WTC11 (cell line): ENCODE measurements at regions not wholly inside any gene's neighbourhood (a gene's known extent, or its start where the extent isn't known, plus 50 kb on each side); places are given as distances from the start of the nearest gene placed in this dataset.

ENCODE experiments used
- ATAC-seq: fragments of 200-7000 bp; cut with Tn5 transposase; 2 replicates; pipeline ENCODE4 v1.10.0; 2021; ENCODE audit warnings: mild to moderate bottlenecking, moderate library complexity
- CTCF ChIA-PET: fragments of 300-600 bp; sonication (Branson Sonifier 250); formaldehyde crosslinking; loops from one replicate; lab custom pipeline; 2021; ENCODE audit warnings: antibody characterized with exemption; lab: Charles Lee
- POLR2A ChIA-PET: fragments of 350-600 bp; sonication (Branson Sonifier 250); formaldehyde crosslinking; loops from one replicate; lab custom pipeline; 2021; ENCODE audit warnings: antibody characterized with exemption; lab: Charles Lee
- DNase-seq: peaks from one replicate; pipeline ENCODE4 v3.0.0; 2021; ENCODE audit warnings: low spot score
- H3K27ac Mint-ChIP-seq: 2 replicates; pipeline ENCODE4 v1.8.0; 2021; ENCODE audit warnings: mixed read lengths
- H3K27me3 Mint-ChIP-seq: 2 replicates; pipeline ENCODE4 v1.8.0; 2021; ENCODE audit warnings: low read depth, mild to moderate bottlenecking, moderate library complexity, mixed read lengths
- H3K36me3 Mint-ChIP-seq: 2 replicates; pipeline ENCODE4 v1.8.0; 2021; ENCODE audit warnings: mixed read lengths
- H3K4me1 Mint-ChIP-seq: 2 replicates; pipeline ENCODE4 v1.8.0; 2022; ENCODE audit warnings: mixed read lengths
- H3K4me3 Mint-ChIP-seq: 2 replicates; pipeline ENCODE4 v1.8.0; 2021; ENCODE audit warnings: mild to moderate bottlenecking, moderate library complexity, mixed read lengths
- H3K9me3 Mint-ChIP-seq: 2 replicates; pipeline ENCODE4 v1.8.0; 2021; ENCODE audit warnings: mixed read lengths
- AFF4 ChIP-seq: sonication (generic); formaldehyde crosslinking; IDR thresholded peaks from 2 replicates; pipeline ENCODE4 v1.8.1; 2023; ENCODE audit warnings: mild to moderate bottlenecking, missing genetic modification reagents, borderline replicate concordance
- CREM ChIP-seq: sonication (generic); formaldehyde crosslinking; IDR thresholded peaks from 2 replicates; pipeline ENCODE4 v1.8.1; 2022; ENCODE audit warnings: mild to moderate bottlenecking, missing genetic modification reagents, moderate library complexity
- E2F4 ChIP-seq: sonication (generic); formaldehyde crosslinking; IDR thresholded peaks from 2 replicates; pipeline ENCODE4 v1.8.1; 2022; ENCODE audit warnings: low read depth, mild to moderate bottlenecking, moderate library complexity, missing genetic modification reagents, borderline replicate concordance
- FOXP1 ChIP-seq: sonication (generic); formaldehyde crosslinking; IDR thresholded peaks from 2 replicates; pipeline ENCODE4 v1.8.0; 2022; ENCODE audit warnings: missing genetic modification reagents, mild to moderate bottlenecking, moderate library complexity, borderline replicate concordance
- FOXP4 ChIP-seq: sonication (generic); formaldehyde crosslinking; IDR thresholded peaks from 2 replicates; pipeline ENCODE4 v1.8.0; 2022; ENCODE audit warnings: mild to moderate bottlenecking, missing genetic modification reagents
- HMGA2 ChIP-seq: fragments of 250-450 bp; sonication (Bioruptor Pico); IDR thresholded peaks from 2 replicates; pipeline ENCODE4 v1.4.0; 2021; ENCODE audit warnings: mild to moderate bottlenecking, moderate library complexity
- IRF1 ChIP-seq: sonication (generic); formaldehyde crosslinking; IDR thresholded peaks from 2 replicates; pipeline ENCODE4 v1.8.0; 2023; ENCODE audit warnings: missing genetic modification reagents
- ZNF232 ChIP-seq: sonication (generic); formaldehyde crosslinking; IDR thresholded peaks from 2 replicates; pipeline ENCODE4 v1.8.0; 2022; ENCODE audit warnings: mild to moderate bottlenecking, missing genetic modification reagents
- ZNF263 ChIP-seq: sonication (generic); formaldehyde crosslinking; IDR thresholded peaks from 2 replicates; pipeline ENCODE4 v1.8.1; 2022; ENCODE audit warnings: low read depth, mild to moderate bottlenecking, moderate library complexity, missing genetic modification reagents
- ZNF671 ChIP-seq: fragments of 250-450 bp; sonication (Bioruptor Pico); IDR thresholded peaks from 2 replicates; pipeline ENCODE4 v1.8.0; 2021; ENCODE audit warnings: mild to moderate bottlenecking
- TF ChIP-seq, protein P1 (sequence below): sonication (generic); formaldehyde crosslinking; IDR thresholded peaks from 2 replicates; pipeline ENCODE4 v1.8.0; 2022; ENCODE audit warnings: mild to moderate bottlenecking, missing genetic modification reagents
- TF ChIP-seq, protein P2 (sequence below): sonication (generic); formaldehyde crosslinking; IDR thresholded peaks from 2 replicates; pipeline ENCODE4 v1.8.1; 2022; ENCODE audit warnings: low read depth, missing genetic modification reagents, borderline replicate concordance

DNA sequence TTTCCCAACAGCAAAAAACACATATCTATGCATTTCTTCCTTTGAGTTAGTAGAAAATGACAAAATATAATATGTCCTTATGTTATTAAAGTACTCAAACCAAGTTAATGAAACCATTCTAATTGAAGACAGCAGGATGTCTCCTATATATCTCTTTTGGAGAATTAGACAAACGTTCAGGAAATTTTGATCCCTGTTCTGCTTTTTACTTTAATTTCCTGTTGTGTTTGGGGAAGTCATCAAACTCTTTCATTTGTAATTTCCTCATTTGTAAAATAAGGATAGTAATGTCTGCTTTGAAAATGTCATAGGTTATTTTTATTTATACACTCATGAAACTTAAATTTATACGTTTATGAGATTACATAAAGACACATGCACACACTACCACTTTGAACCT lies 281.8 kb upstream of the ANO5 start (continued):
- no peak for TF ChIP-seq AFF4 (CRISPR knock-in tag)
- no peak for TF ChIP-seq ZNF671
- TF ChIP-seq E2F4 (CRISPR knock-in tag): no peak

- CTCF ChIA-PET: no interaction called here
- H3K36me3 Mint-ChIP-seq: peaks cover 3% of the 10 kb centered on the region
- no peak for DNase-seq
- H3K9me3 Mint-ChIP-seq: peaks cover 19% of the 10 kb centered on the region
- TF ChIP-seq IRF1 (CRISPR knock-in tag): no peak
- no peak for TF ChIP-seq E2F4 (CRISPR knock-in tag)
- TF ChIP-seq FOXP1 (CRISPR knock-in tag): no peak
- TF ChIP-seq, protein P1, sequence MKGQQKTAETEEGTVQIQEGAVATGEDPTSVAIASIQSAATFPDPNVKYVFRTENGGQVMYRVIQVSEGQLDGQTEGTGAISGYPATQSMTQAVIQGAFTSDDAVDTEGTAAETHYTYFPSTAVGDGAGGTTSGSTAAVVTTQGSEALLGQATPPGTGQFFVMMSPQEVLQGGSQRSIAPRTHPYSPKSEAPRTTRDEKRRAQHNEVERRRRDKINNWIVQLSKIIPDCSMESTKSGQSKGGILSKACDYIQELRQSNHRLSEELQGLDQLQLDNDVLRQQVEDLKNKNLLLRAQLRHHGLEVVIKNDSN (CRISPR knock-in tag): no peak
- TF ChIP-seq, protein P2, sequence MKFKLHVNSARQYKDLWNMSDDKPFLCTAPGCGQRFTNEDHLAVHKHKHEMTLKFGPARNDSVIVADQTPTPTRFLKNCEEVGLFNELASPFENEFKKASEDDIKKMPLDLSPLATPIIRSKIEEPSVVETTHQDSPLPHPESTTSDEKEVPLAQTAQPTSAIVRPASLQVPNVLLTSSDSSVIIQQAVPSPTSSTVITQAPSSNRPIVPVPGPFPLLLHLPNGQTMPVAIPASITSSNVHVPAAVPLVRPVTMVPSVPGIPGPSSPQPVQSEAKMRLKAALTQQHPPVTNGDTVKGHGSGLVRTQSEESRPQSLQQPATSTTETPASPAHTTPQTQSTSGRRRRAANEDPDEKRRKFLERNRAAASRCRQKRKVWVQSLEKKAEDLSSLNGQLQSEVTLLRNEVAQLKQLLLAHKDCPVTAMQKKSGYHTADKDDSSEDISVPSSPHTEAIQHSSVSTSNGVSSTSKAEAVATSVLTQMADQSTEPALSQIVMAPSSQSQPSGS (CRISPR knock-in tag): no peak
- TF ChIP-seq FOXP4: no peak
- no peak for TF ChIP-seq HMGA2
- no peak for TF ChIP-seq ZNF263 (CRISPR knock-in tag)
- TF ChIP-seq ZNF232: no peak
- no peak for TF ChIP-seq CREM (CRISPR knock-in tag)
- TF ChIP-seq, all 79 proteins: peak for 0
- no peak for ATAC-seq
- Mint-ChIP-seq H3K4me3 (no peak overlapping the region), H3K27ac (no peak overlapping the region), H3K27me3 (no peaks in the 10 kb centered on the region; the same call in 1 of the 2 replicates), H3K4me1 (peaks cover 6% of the 10 kb centered on the region)
- POLR2A ChIA-PET: no interaction called here
Observed at GRCh38 chr11:21912285-21912684, 280.6 kb upstream of the ANO5 start.
